Caco-2 (cell line): ENCODE measurements at regions not wholly inside any gene's neighbourhood (a gene's known extent, or its start where the extent isn't known, plus 50 kb on each side); places are given as distances from the start of the nearest gene placed in this dataset.

ENCODE experiments used
- BruUV-seq: library from RNA; stranded (reverse); fragments of 400-500 nt; replicated peaks from 2 replicates; lab custom pipeline; 2021; lab: Mats Ljungman, UMichigan
- CTCF ChIA-PET: fragments of 300-600 bp; sonication (Branson Sonifier 250); formaldehyde crosslinking; loops from one replicate; lab custom pipeline; 2022; ENCODE audit warnings: antibody characterized with exemption; lab: Charles Lee
- POLR2A ChIA-PET: fragments of 300-600 bp; sonication (Branson Sonifier 250); formaldehyde crosslinking; loops from one replicate; lab custom pipeline; 2022; ENCODE audit warnings: antibody characterized with exemption; lab: Charles Lee
- DNase-seq, 2 experiments: peaks; one replicate each; pipeline versions ENCODE4 v3.0.0 to v3.0.0-alpha.2; 2020 to 2022
- H3K27me3 ChIP-seq: replicated peaks from 2 replicates; pipeline ENCODE4 v1.6.0; 2011; ENCODE audit warnings: low read length; ENCODE audit not compliant: control insufficient read depth, insufficient read depth
- H3K36me3 ChIP-seq: 2 replicates; pipeline ENCODE4 v1.5.1; 2011; ENCODE audit warnings: low read length; ENCODE audit not compliant: control insufficient read depth, insufficient read depth
- H3K4me1 ChIP-seq: fragments of 250-450 bp; sonication (Bioruptor Pico); 2 replicates; pipeline ENCODE4 v1.5.1; 2020; ENCODE audit warnings: mild to moderate bottlenecking
- H3K4me3 ChIP-seq: 2 replicates; pipeline ENCODE4 v1.5.1; 2011; ENCODE audit warnings: low read depth, mild to moderate bottlenecking, control low read depth, low read length
- H3K9me3 ChIP-seq: fragments of 250-450 bp; sonication (Bioruptor Pico); 2 replicates; pipeline ENCODE4 v1.5.1; 2020; ENCODE audit warnings: mild to moderate bottlenecking, moderate library complexity
- H3K27ac Mint-ChIP-seq: one replicate; pipeline ENCODE4 v1.8.0; 2022; ENCODE audit warnings: mixed read lengths; ENCODE audit not compliant: unreplicated experiment
- H3K27me3 Mint-ChIP-seq: one replicate; pipeline ENCODE4 v1.8.0; 2022; ENCODE audit warnings: mixed read lengths; ENCODE audit not compliant: insufficient read depth, unreplicated experiment
- H3K36me3 Mint-ChIP-seq: one replicate; pipeline ENCODE4 v1.8.0; 2022; ENCODE audit warnings: mild to moderate bottlenecking, mixed read lengths; ENCODE audit not compliant: insufficient read depth, unreplicated experiment
- H3K4me1 Mint-ChIP-seq: one replicate; pipeline ENCODE4 v1.8.0; 2022; ENCODE audit warnings: low read depth, mixed read lengths; ENCODE audit not compliant: unreplicated experiment
- H3K4me3 Mint-ChIP-seq: one replicate; pipeline ENCODE4 v1.8.0; 2022; ENCODE audit warnings: mild to moderate bottlenecking, moderate library complexity, mixed read lengths; ENCODE audit not compliant: unreplicated experiment
- H3K9me3 Mint-ChIP-seq: one replicate; pipeline ENCODE4 v1.8.0; 2022; ENCODE audit warnings: mixed read lengths; ENCODE audit not compliant: unreplicated experiment
- CTCF ChIP-seq, 2 experiments: fragments of 200-600 bp in 1 of 2; IDR thresholded peaks; 1 replicate in 1 of 2; 2 replicates in 1 of 2; pipeline versions ENCODE4 v1.5.1 to v1.8.0; 2011 to 2022; ENCODE audit warnings: antibody characterized with exemption in 1 of 2, control low read depth in 1 of 2, inconsistent platforms in 1 of 2, low read depth in 1 of 2, low read length in 1 of 2, mild to moderate bottlenecking in 1 of 2, moderate library complexity in 1 of 2; ENCODE audit not compliant: insufficient read depth in 1 of 2, severe bottlenecking in 1 of 2, unreplicated experiment in 1 of 2
- intact Hi-C: fragments of 100-400 bp; cut with micrococcal nuclease; formaldehyde crosslinking; loops from one replicate; pipeline ENCODE4 v1.10.0; 2022; ENCODE audit not compliant: unreplicated experiment

- Mint-ChIP-seq H3K27ac (no peak overlapping the region), H3K4me3 (no peak overlapping the region), H3K27me3 (no peaks in the 10 kb centered on the region), H3K36me3 (peaks cover 6% of the 10 kb centered on the region), H3K9me3 (peaks cover 41% of the 10 kb centered on the region), H3K4me1 (no peaks in the 10 kb centered on the region)
- Histone ChIP-seq H3K4me1 (no peaks in the 10 kb centered on the region), H3K27me3 (no peaks in the 10 kb centered on the region), H3K9me3 (peaks cover 15% of the 10 kb centered on the region), H3K4me3 (no peak overlapping the region), H3K36me3 (no peaks in the 10 kb centered on the region)
- CTCF ChIA-PET: no interaction called here
- intact Hi-C loops: no loop called here
- BruUV-seq: no TSS peak
- no peak for DNase-seq
- POLR2A ChIA-PET: no interaction called here
- TF ChIP-seq CTCF (IDR thresholded peaks at IDR 0.05; ENCODE audit: insufficient read depth in 1 of 2, low read depth in 1 of 2, low read length in 1 of 2, severe bottlenecking in 1 of 2, unreplicated experiment in 1 of 2): no peak
Observed at GRCh38 chr3:13976469-13976868, 96.6 kb upstream of the WNT7A start.

GRCh38 chr3:13975686-13976085, 95.8 kb upstream of the WNT7A start:
- BruUV-seq: no TSS peak
- H3K27me3 ChIP-seq: no peaks in the 10 kb centered on the region
- Mint-ChIP-seq H3K4me1 (no peaks in the 10 kb centered on the region), H3K36me3 (peaks cover 6% of the 10 kb centered on the region), H3K27me3 (no peaks in the 10 kb centered on the region), H3K27ac (no peak overlapping the region), H3K4me3 (no peak overlapping the region), H3K9me3 (peaks cover 45% of the 10 kb centered on the region)
- CTCF ChIA-PET: no interaction called here
- intact Hi-C loops: no loop called here
- TF ChIP-seq CTCF (IDR thresholded peaks at IDR 0.05; ENCODE audit: insufficient read depth in 1 of 2, low read depth in 1 of 2, low read length in 1 of 2, severe bottlenecking in 1 of 2, unreplicated experiment in 1 of 2): no peak
- H3K9me3 ChIP-seq: peaks cover 15% of the 10 kb centered on the region
- H3K4me3 ChIP-seq: no peak overlapping the region
- no peaks in the 10 kb centered on the region for H3K36me3 ChIP-seq
- POLR2A ChIA-PET: no interaction called here
- H3K4me1 ChIP-seq: no peaks in the 10 kb centered on the region
- DNase-seq: no peak

- Mint-ChIP-seq H3K27ac (no peak overlapping the region), H3K9me3 (peaks cover 45% of the 10 kb centered on the region), H3K4me3 (no peak overlapping the region), H3K27me3 (no peaks in the 10 kb centered on the region), H3K36me3 (peaks cover 6% of the 10 kb centered on the region), H3K4me1 (no peaks in the 10 kb centered on the region)
- Histone ChIP-seq H3K36me3 (no peaks in the 10 kb centered on the region), H3K9me3 (peaks cover 15% of the 10 kb centered on the region), H3K27me3 (no peaks in the 10 kb centered on the region), H3K4me1 (no peaks in the 10 kb centered on the region), H3K4me3 (no peak overlapping the region)
- no peak for TF ChIP-seq CTCF (IDR thresholded peaks at IDR 0.05; ENCODE audit: insufficient read depth in 1 of 2, low read depth in 1 of 2, low read length in 1 of 2, severe bottlenecking in 1 of 2, unreplicated experiment in 1 of 2)
- CTCF ChIA-PET: no interaction called here
- no TSS peak for BruUV-seq
- intact Hi-C loops: no loop called here
- POLR2A ChIA-PET: no interaction called here
- peak in 1 of 2 experiments; percentile 3 for DNase-seq
Observed at GRCh38 chr3:13972679-13973379, 93.0 kb upstream of the WNT7A start.
